HEK293 (cell line): ENCODE measurements at regions not wholly inside any gene's neighbourhood (a gene's known extent, or its start where the extent isn't known, plus 50 kb on each side); places are given as distances from the start of the nearest gene placed in this dataset.

Experiments used
- CTCF ChIA-PET: fragments of 350-600 bp; formaldehyde crosslinking; extraction: SDS; loops from one replicate; lab custom pipeline; 2021; ENCODE audit warnings: antibody characterized with exemption; lab: Yijun Ruan, JAX
- POLR2A ChIA-PET: fragments of 300-600 bp; formaldehyde crosslinking; extraction: SDS; loops from one replicate; lab custom pipeline; 2020; ENCODE audit warnings: antibody characterized with exemption, inconsistent platforms; lab: Yijun Ruan, JAX
- H3K27ac ChIP-seq: fragments of 200-500 bp; sonication (Bioruptor generic); 2 replicates; pipeline ENCODE4 v1.5.1; 2014; ENCODE audit warnings: low read depth, low read length, control low read depth, inconsistent platforms; ENCODE audit errors: extremely low read depth
- H3K36me3 ChIP-seq, 2 experiments: fragments of 200-500 bp in 1 of 2; sonication (Bioruptor generic) in 1 of 2; 1 replicate in 1 of 2; 2 replicates in 1 of 2; pipeline ENCODE4 v1.5.1; 2014 to 2017; ENCODE audit warnings: inconsistent platforms in 2 of 2, low read length in 2 of 2; ENCODE audit not compliant: control insufficient read depth in 2 of 2, insufficient read depth in 1 of 2
- H3K4me1 ChIP-seq: fragments of 200-500 bp; sonication (Bioruptor generic); 2 replicates; pipeline ENCODE4 v1.5.1; 2014; ENCODE audit warnings: mild to moderate bottlenecking, low read length, inconsistent platforms; ENCODE audit not compliant: control insufficient read depth, insufficient read depth
- H3K4me3 ChIP-seq: 2 replicates; pipeline ENCODE4 v1.5.1; 2011; ENCODE audit warnings: low read depth, mild to moderate bottlenecking, control low read depth, low read length, moderate library complexity
- H3K9me3 ChIP-seq: fragments of 200-500 bp; sonication (Bioruptor generic); 2 replicates; pipeline ENCODE4 v1.5.1; 2014; ENCODE audit warnings: low read depth, low read length, inconsistent platforms; ENCODE audit not compliant: control insufficient read depth, insufficient read depth
- ATF2 ChIP-seq: fragments of 450-650 bp; formaldehyde crosslinking; IDR thresholded peaks from 2 replicates; pipeline ENCODE4 v1.5.1; 2016; ENCODE audit warnings: missing biosample characterization, missing genetic modification characterization, low read depth
- INSM2 ChIP-seq: fragments of 450-650 bp; formaldehyde crosslinking; IDR thresholded peaks from 2 replicates; pipeline ENCODE4 v1.5.1; 2016; ENCODE audit warnings: missing biosample characterization, missing genetic modification characterization
- PRDM2 ChIP-seq: fragments of 450-650 bp; formaldehyde crosslinking; IDR thresholded peaks from 2 replicates; pipeline ENCODE4 v1.5.1; 2016; ENCODE audit warnings: missing biosample characterization, missing genetic modification characterization, borderline replicate concordance
- WT1 ChIP-seq: fragments of 450-650 bp; formaldehyde crosslinking; IDR thresholded peaks from 2 replicates; pipeline ENCODE4 v1.5.1; 2016; ENCODE audit warnings: missing biosample characterization, missing genetic modification characterization
- ZNF114 ChIP-seq: fragments of 450-650 bp; formaldehyde crosslinking; IDR thresholded peaks from 2 replicates; pipeline ENCODE4 v1.5.0; 2017; ENCODE audit warnings: missing biosample characterization, missing genetic modification characterization
- ZNF133 ChIP-seq: fragments of 450-650 bp; formaldehyde crosslinking; IDR thresholded peaks from 2 replicates; pipeline ENCODE4 v1.5.1; 2016; ENCODE audit warnings: missing biosample characterization, missing genetic modification characterization
- ZNF16 ChIP-seq: fragments of 450-650 bp; formaldehyde crosslinking; IDR thresholded peaks from 2 replicates; pipeline ENCODE4 v1.5.1; 2016; ENCODE audit warnings: low read depth, missing biosample characterization, missing genetic modification characterization
- ZNF274 ChIP-seq, 2 experiments: fragments of 200-500 bp in 1 of 2; fragments of 450-650 bp in 1 of 2; sonication (Bioruptor generic) in 1 of 2; formaldehyde crosslinking in 1 of 2; IDR thresholded peaks; 2 replicates each; pipeline versions ENCODE4 v1.5.1 to v1.6.1; 2014 to 2016; ENCODE audit warnings: borderline replicate concordance in 1 of 2, inconsistent platforms in 1 of 2, low read length in 1 of 2, missing biosample characterization in 1 of 2, missing genetic modification characterization in 1 of 2
- ZNF404 ChIP-seq: fragments of 450-650 bp; formaldehyde crosslinking; IDR thresholded peaks from 2 replicates; pipeline ENCODE4 v1.5.1; 2017; ENCODE audit warnings: missing biosample characterization, missing genetic modification characterization
- ZNF76 ChIP-seq: fragments of 450-650 bp; formaldehyde crosslinking; IDR thresholded peaks from 2 replicates; pipeline ENCODE4; 2016; ENCODE audit warnings: low read depth, missing biosample characterization, missing genetic modification characterization, borderline replicate concordance
- ZNF830 ChIP-seq: fragments of 450-650 bp; IDR thresholded peaks from 2 replicates; pipeline ENCODE4 v1.5.0; 2018; ENCODE audit warnings: missing biosample characterization, missing genetic modification characterization, low read depth, mild to moderate bottlenecking, moderate library complexity
- TF ChIP-seq, protein P1 (sequence below): fragments of 450-650 bp; formaldehyde crosslinking; conservative IDR thresholded peaks from 2 replicates; pipeline ENCODE4 v1.5.1; 2016; ENCODE audit warnings: low read depth, missing biosample characterization, missing genetic modification characterization
- TF ChIP-seq, protein P2 (sequence below): fragments of 450-650 bp; formaldehyde crosslinking; IDR thresholded peaks from 2 replicates; pipeline ENCODE4 v1.5.1; 2016; ENCODE audit warnings: missing biosample characterization, missing genetic modification characterization

DNA sequence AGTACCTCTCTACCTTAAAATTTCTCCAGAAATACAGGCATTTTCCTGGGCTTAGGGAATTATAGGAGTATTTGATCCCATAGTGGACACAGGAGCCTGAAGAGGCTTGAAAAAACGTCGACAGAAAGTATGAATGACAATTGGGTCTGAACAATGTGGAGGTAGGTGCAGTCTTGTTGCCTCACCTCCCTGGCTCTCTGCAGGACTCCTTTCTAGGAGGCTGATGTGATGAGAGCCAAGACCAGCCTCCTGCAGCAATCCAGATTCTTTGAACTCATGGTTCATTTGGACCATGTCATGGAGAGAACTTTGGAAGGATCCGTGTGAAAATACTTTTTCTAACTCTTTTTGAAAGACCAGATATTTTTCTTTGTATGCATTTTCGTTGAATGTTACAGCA, 50.5 kb upstream of the MTF2 start:
- no peaks in the 10 kb centered on the region for H3K36me3 ChIP-seq
- no peak overlapping the region for H3K4me3 ChIP-seq
- ChIA-PET CTCF (no interaction called here), POLR2A (no interaction called here)
- TF ChIP-seq PRDM2 (tag by site-specific recombination) (no peak), ZNF274 (IDR thresholded peaks at IDR 0.05; ENCODE audit: low read length) (no peak), ZNF274 (tag by site-specific recombination; IDR thresholded peaks at IDR 0.05; ENCODE audit: borderline replicate concordance) (no peak), ZNF76 (tag by site-specific recombination) (no peak), INSM2 (tag by site-specific recombination) (no peak), ZNF133 (tag by site-specific recombination) (no peak), ZNF16 (tag by site-specific recombination) (no peak), WT1 (tag by site-specific recombination) (no peak), ATF2 (tag by site-specific recombination) (no peak), ZNF404 (tag by site-specific recombination) (no peak), ZNF830 (tag by site-specific recombination) (no peak), ZNF114 (tag by site-specific recombination) (no peak)
- TF ChIP-seq, protein P1, sequence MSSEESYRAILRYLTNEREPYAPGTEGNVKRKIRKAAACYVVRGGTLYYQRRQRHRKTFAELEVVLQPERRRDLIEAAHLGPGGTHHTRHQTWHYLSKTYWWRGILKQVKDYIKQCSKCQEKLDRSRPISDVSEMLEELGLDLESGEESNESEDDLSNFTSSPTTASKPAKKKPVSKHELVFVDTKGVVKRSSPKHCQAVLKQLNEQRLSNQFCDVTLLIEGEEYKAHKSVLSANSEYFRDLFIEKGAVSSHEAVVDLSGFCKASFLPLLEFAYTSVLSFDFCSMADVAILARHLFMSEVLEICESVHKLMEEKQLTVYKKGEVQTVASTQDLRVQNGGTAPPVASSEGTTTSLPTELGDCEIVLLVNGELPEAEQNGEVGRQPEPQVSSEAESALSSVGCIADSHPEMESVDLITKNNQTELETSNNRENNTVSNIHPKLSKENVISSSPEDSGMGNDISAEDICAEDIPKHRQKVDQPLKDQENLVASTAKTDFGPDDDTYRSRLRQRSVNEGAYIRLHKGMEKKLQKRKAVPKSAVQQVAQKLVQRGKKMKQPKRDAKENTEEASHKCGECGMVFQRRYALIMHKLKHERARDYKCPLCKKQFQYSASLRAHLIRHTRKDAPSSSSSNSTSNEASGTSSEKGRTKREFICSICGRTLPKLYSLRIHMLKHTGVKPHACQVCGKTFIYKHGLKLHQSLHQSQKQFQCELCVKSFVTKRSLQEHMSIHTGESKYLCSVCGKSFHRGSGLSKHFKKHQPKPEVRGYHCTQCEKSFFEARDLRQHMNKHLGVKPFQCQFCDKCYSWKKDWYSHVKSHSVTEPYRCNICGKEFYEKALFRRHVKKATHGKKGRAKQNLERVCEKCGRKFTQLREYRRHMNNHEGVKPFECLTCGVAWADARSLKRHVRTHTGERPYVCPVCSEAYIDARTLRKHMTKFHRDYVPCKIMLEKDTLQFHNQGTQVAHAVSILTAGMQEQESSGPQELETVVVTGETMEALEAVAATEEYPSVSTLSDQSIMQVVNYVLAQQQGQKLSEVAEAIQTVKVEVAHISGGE (tag by site-specific recombination): no peak
- TF ChIP-seq, protein P2, sequence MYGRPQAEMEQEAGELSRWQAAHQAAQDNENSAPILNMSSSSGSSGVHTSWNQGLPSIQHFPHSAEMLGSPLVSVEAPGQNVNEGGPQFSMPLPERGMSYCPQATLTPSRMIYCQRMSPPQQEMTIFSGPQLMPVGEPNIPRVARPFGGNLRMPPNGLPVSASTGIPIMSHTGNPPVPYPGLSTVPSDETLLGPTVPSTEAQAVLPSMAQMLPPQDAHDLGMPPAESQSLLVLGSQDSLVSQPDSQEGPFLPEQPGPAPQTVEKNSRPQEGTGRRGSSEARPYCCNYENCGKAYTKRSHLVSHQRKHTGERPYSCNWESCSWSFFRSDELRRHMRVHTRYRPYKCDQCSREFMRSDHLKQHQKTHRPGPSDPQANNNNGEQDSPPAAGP (tag by site-specific recombination): no peak
- H3K4me1 ChIP-seq: no peaks in the 10 kb centered on the region
- H3K27ac ChIP-seq: no peak overlapping the region
- H3K9me3 ChIP-seq: no peaks in the 10 kb centered on the region
